Smooth muscle cell (in vitro differentiated cells): ENCODE measurements at regions not wholly inside any gene's neighbourhood (a gene's known extent, or its start where the extent isn't known, plus 50 kb on each side); places are given as distances from the start of the nearest gene placed in this dataset.

Experiments
- DNase-seq: peaks from one replicate; lab custom pipeline; 2025; ENCODE audit not compliant: unreplicated experiment; lab: John Stamatoyannopoulos, UW
- H2AFZ ChIP-seq: fragments of 200-600 bp; sonication (generic); 2 replicates; pipeline ENCODE4 v1.6.0; 2016; ENCODE audit warnings: antibody characterized with exemption, low read depth, mild to moderate bottlenecking
- H3F3A ChIP-seq: fragments of 200-600 bp; sonication (generic); 2 replicates; pipeline ENCODE4 v1.6.0; 2017; ENCODE audit warnings: antibody characterized with exemption, low read depth
- H3K27ac ChIP-seq: fragments of 200-600 bp; sonication (generic); 2 replicates; pipeline ENCODE4 v1.5.1; 2016; ENCODE audit warnings: low read depth, mild to moderate bottlenecking
- H3K27me3 ChIP-seq: fragments of 200-600 bp; sonication (generic); 2 replicates; pipeline ENCODE4 v1.6.1; 2016; ENCODE audit warnings: low read depth, mild to moderate bottlenecking
- H3K36me3 ChIP-seq: fragments of 200-600 bp; sonication (generic); 2 replicates; pipeline ENCODE4 v1.5.1; 2016; ENCODE audit warnings: low read depth
- H3K4me1 ChIP-seq: fragments of 200-600 bp; sonication (generic); 2 replicates; pipeline ENCODE4 v1.5.1; 2016; ENCODE audit warnings: low read depth
- H3K4me2 ChIP-seq: fragments of 200-600 bp; sonication (generic); 2 replicates; pipeline ENCODE4 v1.6.0; 2016; ENCODE audit warnings: mild to moderate bottlenecking
- H3K4me3 ChIP-seq: fragments of 200-600 bp; sonication (generic); 2 replicates; pipeline ENCODE4 v1.5.1; 2016; ENCODE audit warnings: mild to moderate bottlenecking
- H3K79me2 ChIP-seq: fragments of 200-600 bp; sonication (generic); 2 replicates; pipeline ENCODE4 v1.6.0; 2016; ENCODE audit warnings: low read depth, mild to moderate bottlenecking
- H3K9ac ChIP-seq: fragments of 200-600 bp; sonication (generic); 2 replicates; pipeline ENCODE4 v1.6.0; 2016; ENCODE audit warnings: low read depth
- H3K9me3 ChIP-seq: fragments of 200-600 bp; sonication (generic); replicated peaks from 2 replicates; pipeline ENCODE4 v1.5.1; 2016; ENCODE audit warnings: low read depth
- H4K20me1 ChIP-seq: fragments of 200-600 bp; sonication (generic); 2 replicates; pipeline ENCODE4 v1.6.0; 2016; ENCODE audit warnings: low read depth
- WGBS: methylation state at CpG from one replicate; pipeline ENCODE4 v1.1.7; 2016; ENCODE audit warnings: low lambda C conversion rate; 5-methylcytosine and 5-hydroxymethylcytosine counted together
- TF ChIP-seq, protein P1 (sequence below): fragments of 200-600 bp; sonication (generic); IDR thresholded peaks from 2 replicates; pipeline ENCODE4 v1.5.1; 2017; ENCODE audit warnings: borderline replicate concordance, mild to moderate bottlenecking, antibody characterized with exemption; ENCODE audit not compliant: insufficient read depth, poor library complexity, severe bottlenecking

GRCh38 chr15:27628486-27628885 lies 470.6 kb downstream of the OCA2 start:
- Histone ChIP-seq H3K4me1 (no peaks in the 10 kb centered on the region), H3F3A (no peaks in the 10 kb centered on the region), H2AFZ (no peak overlapping the region), H3K27me3 (no peaks in the 10 kb centered on the region), H3K9ac (no peak overlapping the region), H3K79me2 (no peaks in the 10 kb centered on the region), H4K20me1 (no peaks in the 10 kb centered on the region), H3K9me3 (peaks cover 7% of the 10 kb centered on the region), H3K27ac (no peak overlapping the region), H3K4me3 (no peak overlapping the region), H3K4me2 (no peak overlapping the region), H3K36me3 (no peaks in the 10 kb centered on the region)
- DNase-seq, result no peak
- TF ChIP-seq, protein P1, sequence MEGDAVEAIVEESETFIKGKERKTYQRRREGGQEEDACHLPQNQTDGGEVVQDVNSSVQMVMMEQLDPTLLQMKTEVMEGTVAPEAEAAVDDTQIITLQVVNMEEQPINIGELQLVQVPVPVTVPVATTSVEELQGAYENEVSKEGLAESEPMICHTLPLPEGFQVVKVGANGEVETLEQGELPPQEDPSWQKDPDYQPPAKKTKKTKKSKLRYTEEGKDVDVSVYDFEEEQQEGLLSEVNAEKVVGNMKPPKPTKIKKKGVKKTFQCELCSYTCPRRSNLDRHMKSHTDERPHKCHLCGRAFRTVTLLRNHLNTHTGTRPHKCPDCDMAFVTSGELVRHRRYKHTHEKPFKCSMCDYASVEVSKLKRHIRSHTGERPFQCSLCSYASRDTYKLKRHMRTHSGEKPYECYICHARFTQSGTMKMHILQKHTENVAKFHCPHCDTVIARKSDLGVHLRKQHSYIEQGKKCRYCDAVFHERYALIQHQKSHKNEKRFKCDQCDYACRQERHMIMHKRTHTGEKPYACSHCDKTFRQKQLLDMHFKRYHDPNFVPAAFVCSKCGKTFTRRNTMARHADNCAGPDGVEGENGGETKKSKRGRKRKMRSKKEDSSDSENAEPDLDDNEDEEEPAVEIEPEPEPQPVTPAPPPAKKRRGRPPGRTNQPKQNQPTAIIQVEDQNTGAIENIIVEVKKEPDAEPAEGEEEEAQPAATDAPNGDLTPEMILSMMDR, result no peak
- WGBS, result 87% methylated on average over 2 of the region's 2 CpGs

- Histone ChIP-seq H3K36me3 (no peaks in the 10 kb centered on the region), H3F3A (no peaks in the 10 kb centered on the region), H3K4me1 (no peaks in the 10 kb centered on the region), H3K27ac (no peak overlapping the region), H2AFZ (no peak overlapping the region), H3K27me3 (no peaks in the 10 kb centered on the region), H3K4me2 (no peak overlapping the region), H3K4me3 (no peak overlapping the region), H3K9me3 (peaks cover 7% of the 10 kb centered on the region), H4K20me1 (no peaks in the 10 kb centered on the region), H3K79me2 (no peaks in the 10 kb centered on the region), H3K9ac (no peak overlapping the region)
- TF ChIP-seq, protein P1, result no peak
- no peak for DNase-seq
These were observed 471.5 kb downstream of the OCA2 start for GRCh38 chr15:27627623-27628022.

GRCh38 chr15:27623560-27624305 lies 475.4 kb downstream of the OCA2 start:
- Histone ChIP-seq H3K27ac (no peak overlapping the region), H3K9me3 (peaks cover 3% of the 10 kb centered on the region), H3K79me2 (no peaks in the 10 kb centered on the region), H2AFZ (no peak overlapping the region), H3K36me3 (no peaks in the 10 kb centered on the region), H4K20me1 (no peaks in the 10 kb centered on the region), H3K4me2 (no peak overlapping the region), H3K9ac (no peak overlapping the region), H3K4me1 (no peaks in the 10 kb centered on the region), H3F3A (no peaks in the 10 kb centered on the region), H3K27me3 (no peaks in the 10 kb centered on the region), H3K4me3 (no peak overlapping the region)
- 94% methylated on average over 9 of the region's 9 CpGs for WGBS
- no peak for DNase-seq
- TF ChIP-seq, protein P1, result no peak

DNA sequence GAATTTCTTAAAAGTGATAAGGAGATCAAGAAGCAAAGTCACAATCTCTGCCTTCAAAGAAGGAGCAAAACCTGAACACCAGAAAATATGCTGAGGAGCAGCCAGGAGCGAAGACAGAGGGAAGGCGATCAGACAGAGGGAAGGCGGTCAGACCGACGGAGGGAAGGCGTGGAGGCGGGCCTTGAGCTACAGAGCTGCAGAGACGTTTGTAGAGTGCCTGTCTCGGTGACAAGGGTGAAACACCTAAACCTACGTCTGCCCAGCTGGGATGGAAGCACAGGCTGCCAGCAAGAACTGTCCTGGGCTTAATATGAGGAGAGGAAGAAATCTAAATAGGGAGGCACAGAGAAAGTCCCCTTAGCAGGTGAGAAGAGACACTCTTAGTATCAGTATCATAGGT lies 476.0 kb downstream of the OCA2 start:
- 75% methylated on average over 10 of the region's 10 CpGs for WGBS
- Histone ChIP-seq H3K4me2 (no peak overlapping the region), H4K20me1 (no peaks in the 10 kb centered on the region), H3K36me3 (no peaks in the 10 kb centered on the region), H3K9me3 (peaks cover 3% of the 10 kb centered on the region), H3K27ac (no peak overlapping the region), H3F3A (no peaks in the 10 kb centered on the region), H2AFZ (no peak overlapping the region), H3K4me3 (no peak overlapping the region), H3K27me3 (no peaks in the 10 kb centered on the region), H3K79me2 (no peaks in the 10 kb centered on the region), H3K9ac (no peak overlapping the region), H3K4me1 (no peaks in the 10 kb centered on the region)
- TF ChIP-seq, protein P1, result no peak
- DNase-seq, result no peak
